AG10803 (cell line): ENCODE measurements at regions not wholly inside any gene's neighbourhood (a gene's known extent, or its start where the extent isn't known, plus 50 kb on each side); places are given as distances from the start of the nearest gene placed in this dataset.

Experiments
- DNase-seq: peaks from one replicate; pipeline ENCODE4 v3.0.0; 2010; ENCODE audit warnings: low read depth
- H3K4me3 ChIP-seq: 2 replicates; pipeline ENCODE4 v1.5.1; 2011; ENCODE audit warnings: mild to moderate bottlenecking, low read length, control low read depth
- CTCF ChIP-seq: conservative IDR thresholded peaks from 2 replicates; pipeline ENCODE4 v1.5.1; 2011; ENCODE audit warnings: mild to moderate bottlenecking, low read length, control low read depth, inconsistent platforms

GRCh38 chrX:39640866-39641265 is 456.9 kb downstream of the BCOR start:
- TF ChIP-seq CTCF: no peak
- no peak overlapping the region for H3K4me3 ChIP-seq
- no peak for DNase-seq

GRCh38 chrX:39642071-39642470 is 455.7 kb downstream of the BCOR start:
- no peak overlapping the region for H3K4me3 ChIP-seq
- DNase-seq: no peak
- no peak for TF ChIP-seq CTCF

GRCh38 chrX:39643550-39643949 is 454.2 kb downstream of the BCOR start:
- DNase-seq: no peak
- no peak for TF ChIP-seq CTCF
- no peak overlapping the region for H3K4me3 ChIP-seq

GRCh38 chrX:39645178-39645895 is 452.4 kb downstream of the BCOR start:
- no peak for TF ChIP-seq CTCF
- H3K4me3 ChIP-seq: no peak overlapping the region
- peak; percentile 90 for DNase-seq

GRCh38 chrX:39648548-39649254 is 449.1 kb downstream of the BCOR start:
- TF ChIP-seq CTCF: no peak
- peak; percentile 31 for DNase-seq
- no peak overlapping the region for H3K4me3 ChIP-seq

GRCh38 chrX:39650768-39651347 is 446.9 kb downstream of the BCOR start:
- no peak for TF ChIP-seq CTCF
- no peak for DNase-seq
- no peak overlapping the region for H3K4me3 ChIP-seq

GRCh38 chrX:39652336-39652735 is 445.4 kb downstream of the BCOR start:
- peak; percentile 48 for TF ChIP-seq CTCF
- DNase-seq: no peak
- H3K4me3 ChIP-seq: no peak overlapping the region
